Islet of Langerhans (tissue), 1 donor: ENCODE measurements at regions not wholly inside any gene's neighbourhood (a gene's known extent, or its start where the extent isn't known, plus 50 kb on each side); places are given as distances from the start of the nearest gene placed in this dataset.

Experiments
- FAIRE-seq: peaks from one replicate; lab custom pipeline; 2011; peaks lifted over from hg19 to GRCh38; lab: Jason Lieb, UNC

GRCh38 chr3:159765030-159765859 is 223.4 kb upstream of the IL12A start:
- FAIRE-seq, result no peak

GRCh38 chr3:159765860-159766294 is 222.8 kb upstream of the IL12A start:
- FAIRE-seq, result no peak

- FAIRE-seq, result no peak
These were observed 222.0 kb upstream of the IL12A start for GRCh38 chr3:159766563-159767185.

GRCh38 chr3:159770998-159771397 is 217.6 kb upstream of the IL12A start:
- FAIRE-seq, result no peak

- FAIRE-seq, result no peak
These were observed 216.6 kb upstream of the IL12A start for GRCh38 chr3:159771865-159772611.

- no peak for FAIRE-seq
These were observed 214.9 kb upstream of the IL12A start for GRCh38 chr3:159773706-159774105.

GRCh38 chr3:159775372-159775961 is 213.2 kb upstream of the IL12A start:
- FAIRE-seq, result no peak

GRCh38 chr3:159776779-159777178 is 211.9 kb upstream of the IL12A start:
- no peak for FAIRE-seq

- no peak for FAIRE-seq
These were observed 208.8 kb upstream of the IL12A start for GRCh38 chr3:159779883-159780282.

GRCh38 chr3:159781867-159782266 is 206.8 kb upstream of the IL12A start:
- FAIRE-seq, result no peak

- no peak for FAIRE-seq
These were observed 205.8 kb upstream of the IL12A start for GRCh38 chr3:159782724-159783421.

- no peak for FAIRE-seq
These were observed 204.6 kb upstream of the IL12A start for GRCh38 chr3:159783780-159784742.

- FAIRE-seq, result no peak
These were observed 203.3 kb upstream of the IL12A start for GRCh38 chr3:159785273-159785708.

GRCh38 chr3:159786489-159787177 is 202.0 kb upstream of the IL12A start:
- FAIRE-seq, result no peak

GRCh38 chr3:159787178-159787574 is 201.5 kb upstream of the IL12A start:
- FAIRE-seq, result no peak

- FAIRE-seq, result no peak
These were observed 200.8 kb upstream of the IL12A start for GRCh38 chr3:159787794-159788205.

GRCh38 chr3:159788291-159788690 is 200.3 kb upstream of the IL12A start:
- no peak for FAIRE-seq

GRCh38 chr3:159789017-159789416 is 199.6 kb upstream of the IL12A start:
- FAIRE-seq, result no peak

- no peak for FAIRE-seq
These were observed 198.6 kb upstream of the IL12A start for GRCh38 chr3:159789742-159790635.
